ENCODE measurements at regions not wholly inside any gene's neighbourhood (a gene's known extent, or its start where the extent isn't known, plus 50 kb on each side); places are given as distances from the start of the nearest gene placed in this dataset.

DNA sequence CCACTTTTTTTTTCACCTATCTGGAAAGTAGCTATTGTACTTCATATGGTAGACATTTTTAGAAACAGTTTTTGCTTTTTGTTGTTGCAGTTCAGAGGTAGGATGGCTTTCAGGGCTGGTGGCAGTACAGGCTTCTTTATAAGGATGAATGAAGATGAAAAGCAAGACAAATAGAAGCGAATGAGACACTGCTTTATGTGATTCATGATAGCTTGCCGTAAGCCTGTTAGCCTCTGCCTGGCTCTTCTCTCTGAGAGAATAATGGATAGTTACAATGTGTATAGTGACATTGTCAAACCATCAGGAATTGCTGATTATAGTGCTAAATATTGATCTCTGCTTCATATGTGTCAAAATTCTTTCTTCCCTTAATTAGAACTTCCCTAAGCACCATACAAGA is 173.7 kb downstream of the NR4A2 start:
- H3K36me3 ChIP-seq, result no peaks in the 10 kb centered on the region
- TF ChIP-seq POLR2A (IDR thresholded peaks at IDR 0.05) (no peak), EP300 (IDR thresholded peaks at IDR 0.05; ENCODE audit: low read depth) (no peak), POLR2AphosphoS5 (IDR thresholded peaks at IDR 0.05) (no peak)
- TF ChIP-seq, protein P1, sequence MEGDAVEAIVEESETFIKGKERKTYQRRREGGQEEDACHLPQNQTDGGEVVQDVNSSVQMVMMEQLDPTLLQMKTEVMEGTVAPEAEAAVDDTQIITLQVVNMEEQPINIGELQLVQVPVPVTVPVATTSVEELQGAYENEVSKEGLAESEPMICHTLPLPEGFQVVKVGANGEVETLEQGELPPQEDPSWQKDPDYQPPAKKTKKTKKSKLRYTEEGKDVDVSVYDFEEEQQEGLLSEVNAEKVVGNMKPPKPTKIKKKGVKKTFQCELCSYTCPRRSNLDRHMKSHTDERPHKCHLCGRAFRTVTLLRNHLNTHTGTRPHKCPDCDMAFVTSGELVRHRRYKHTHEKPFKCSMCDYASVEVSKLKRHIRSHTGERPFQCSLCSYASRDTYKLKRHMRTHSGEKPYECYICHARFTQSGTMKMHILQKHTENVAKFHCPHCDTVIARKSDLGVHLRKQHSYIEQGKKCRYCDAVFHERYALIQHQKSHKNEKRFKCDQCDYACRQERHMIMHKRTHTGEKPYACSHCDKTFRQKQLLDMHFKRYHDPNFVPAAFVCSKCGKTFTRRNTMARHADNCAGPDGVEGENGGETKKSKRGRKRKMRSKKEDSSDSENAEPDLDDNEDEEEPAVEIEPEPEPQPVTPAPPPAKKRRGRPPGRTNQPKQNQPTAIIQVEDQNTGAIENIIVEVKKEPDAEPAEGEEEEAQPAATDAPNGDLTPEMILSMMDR (IDR thresholded peaks at IDR 0.05), result no peak
- intact Hi-C loops (cut with DNase I; ENCODE audit: low total_unique reads), result no loop called here
- no peak for DNase-seq
- H3K4me1 ChIP-seq, result no peaks in the 10 kb centered on the region
- no peaks in the 10 kb centered on the region for H3K9me3 ChIP-seq
- H3K4me3 ChIP-seq, result no peak overlapping the region
- in situ Hi-C loops (cut with MboI; ENCODE audit: low pct_ligation_motif_present in 1 of 4, low pct_unique_long_range_greater_than_20kb in 1 of 4, low sequenced_read_pairs in 3 of 4), result no loop called here
- WGBS, 2 donors (ENCODE audit: low coverage in 1 of 2), result 85 to 100% methylated on average over 2 of the region's 2 CpGs
- H3K27ac ChIP-seq, result no peak overlapping the region
- H3K27me3 ChIP-seq, result no peaks in the 10 kb centered on the region

DNA sequence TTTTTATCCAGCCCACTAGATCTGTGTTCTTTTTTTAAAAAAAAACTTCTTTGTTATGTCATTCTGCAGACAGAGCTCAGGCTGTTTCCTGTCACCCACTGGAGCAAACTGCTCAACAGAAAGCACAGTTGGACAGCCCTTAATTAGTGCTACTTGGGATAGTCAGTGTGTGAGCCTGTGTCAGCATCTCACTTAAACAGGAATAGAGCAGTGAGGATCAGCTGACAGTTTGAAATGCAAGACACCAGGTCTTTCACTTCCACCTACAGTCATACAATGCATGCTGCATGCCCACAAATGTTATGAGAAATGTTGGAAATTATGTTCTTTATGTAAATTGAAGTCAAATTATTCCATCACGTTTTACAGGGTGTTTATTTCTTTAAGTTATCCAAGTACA is 174.9 kb downstream of the NR4A2 start:
- H3K9me3 ChIP-seq, result no peaks in the 10 kb centered on the region
- no peaks in the 10 kb centered on the region for H3K27me3 ChIP-seq
- H3K4me1 ChIP-seq, result no peaks in the 10 kb centered on the region
- intact Hi-C loops (cut with DNase I; ENCODE audit: low total_unique reads), result no loop called here
- TF ChIP-seq, protein P1 (IDR thresholded peaks at IDR 0.05), result no peak
- no peak for TF ChIP-seq EP300 (IDR thresholded peaks at IDR 0.05; ENCODE audit: low read depth)
- TF ChIP-seq POLR2AphosphoS5 (IDR thresholded peaks at IDR 0.05), result no peak
- TF ChIP-seq POLR2A (IDR thresholded peaks at IDR 0.05), result no peak
- no peak overlapping the region for H3K4me3 ChIP-seq
- in situ Hi-C loops (cut with MboI; ENCODE audit: low pct_ligation_motif_present in 1 of 4, low pct_unique_long_range_greater_than_20kb in 1 of 4, low sequenced_read_pairs in 3 of 4), result no loop called here
- WGBS, 2 donors (ENCODE audit: low coverage in 1 of 2), result 37 to 43% methylated on average over 1 of the region's 1 CpG
- no peak for DNase-seq
- H3K27ac ChIP-seq, result no peak overlapping the region
- no peaks in the 10 kb centered on the region for H3K36me3 ChIP-seq

DNA sequence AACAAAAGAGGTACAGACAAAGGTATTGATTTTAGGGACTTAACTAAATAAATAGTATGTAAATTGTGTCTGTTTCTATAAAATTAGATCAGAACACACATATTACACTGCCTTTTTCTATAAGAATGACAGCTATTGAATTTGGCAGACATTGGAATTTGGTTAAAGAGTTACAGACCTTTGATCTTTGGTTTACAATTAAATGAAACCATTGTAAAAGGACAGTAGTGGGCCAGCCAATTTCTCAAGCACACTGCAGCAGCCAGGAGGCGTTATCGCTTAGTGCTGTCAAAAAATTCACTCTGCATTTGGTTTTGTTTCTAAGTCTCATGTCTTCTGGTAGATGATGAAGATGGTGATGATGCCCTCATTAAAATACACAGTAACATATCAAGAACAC is 175.9 kb downstream of the NR4A2 start:
- peak; percentile 9 for DNase-seq
- H3K27me3 ChIP-seq, result no peaks in the 10 kb centered on the region
- H3K36me3 ChIP-seq, result no peaks in the 10 kb centered on the region
- intact Hi-C loops (cut with DNase I; ENCODE audit: low total_unique reads) (no loop called here), in situ Hi-C loops (cut with MboI; ENCODE audit: low pct_ligation_motif_present in 1 of 4, low pct_unique_long_range_greater_than_20kb in 1 of 4, low sequenced_read_pairs in 3 of 4) (no loop called here)
- no peaks in the 10 kb centered on the region for H3K4me1 ChIP-seq
- H3K27ac ChIP-seq, result no peak overlapping the region
- no peaks in the 10 kb centered on the region for H3K9me3 ChIP-seq
- TF ChIP-seq, protein P1 (IDR thresholded peaks at IDR 0.05), result peak in 4 of 5 experiments; percentile 7 to 31 (median 24)
- TF ChIP-seq POLR2A (IDR thresholded peaks at IDR 0.05), result no peak
- H3K4me3 ChIP-seq, result no peak overlapping the region
- 50 to 75% methylated on average over 2 of the region's 2 CpGs for WGBS, 2 donors (ENCODE audit: low coverage in 1 of 2)

DNA sequence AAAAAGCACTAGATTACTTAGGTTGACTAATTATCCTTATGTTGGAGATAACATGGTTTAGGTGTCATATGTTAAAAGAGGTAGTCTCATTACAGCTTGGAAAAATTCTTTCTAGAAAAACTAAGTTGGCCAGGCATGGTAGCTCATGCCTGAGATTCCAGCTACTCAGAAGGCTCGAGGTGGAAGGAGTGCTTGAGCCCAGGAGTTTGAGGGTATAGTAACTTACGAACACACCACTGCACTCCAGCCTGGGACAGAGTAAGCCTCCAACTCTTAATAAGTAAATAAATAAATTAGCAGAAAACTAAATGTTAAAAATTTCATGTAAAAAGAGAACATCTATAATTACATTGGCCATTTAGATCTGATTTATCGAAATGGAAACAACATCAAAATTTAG is 177.2 kb downstream of the NR4A2 start:
- no peaks in the 10 kb centered on the region for H3K36me3 ChIP-seq
- intact Hi-C loops (cut with DNase I; ENCODE audit: low total_unique reads), result no loop called here
- no peaks in the 10 kb centered on the region for H3K4me1 ChIP-seq
- H3K4me3 ChIP-seq, result no peak overlapping the region
- H3K27me3 ChIP-seq, result no peaks in the 10 kb centered on the region
- 81% methylated on average over 3 of the region's 3 CpGs for WGBS, 2 donors (ENCODE audit: low coverage in 1 of 2)
- H3K27ac ChIP-seq, result no peak overlapping the region
- H3K9me3 ChIP-seq, result no peaks in the 10 kb centered on the region
- DNase-seq, result no peak
- TF ChIP-seq EP300 (IDR thresholded peaks at IDR 0.05; ENCODE audit: low read depth), result no peak
- TF ChIP-seq POLR2A (IDR thresholded peaks at IDR 0.05), result no peak
- TF ChIP-seq POLR2AphosphoS5 (IDR thresholded peaks at IDR 0.05), result no peak
- TF ChIP-seq, protein P1 (IDR thresholded peaks at IDR 0.05), result no peak
- in situ Hi-C loops (cut with MboI; ENCODE audit: low pct_ligation_motif_present in 1 of 4, low pct_unique_long_range_greater_than_20kb in 1 of 4, low sequenced_read_pairs in 3 of 4), result no loop called here
